GM21447 (cell line): ENCODE measurements at regions not wholly inside any gene's neighbourhood (a gene's known extent, or its start where the extent isn't known, plus 50 kb on each side); places are given as distances from the start of the nearest gene placed in this dataset.
"Not testable (repeated sequence)": the region's sequence is repeated elsewhere in the genome, so short reads cannot be mapped to it uniquely, and the experiment has no call there.

Experiments used
- ATAC-seq: cut with Tn5 transposase; IDR thresholded peaks from one replicate; pipeline ENCODE4 v1.9.1; 2021; ENCODE audit not compliant: unreplicated experiment

DNA sequence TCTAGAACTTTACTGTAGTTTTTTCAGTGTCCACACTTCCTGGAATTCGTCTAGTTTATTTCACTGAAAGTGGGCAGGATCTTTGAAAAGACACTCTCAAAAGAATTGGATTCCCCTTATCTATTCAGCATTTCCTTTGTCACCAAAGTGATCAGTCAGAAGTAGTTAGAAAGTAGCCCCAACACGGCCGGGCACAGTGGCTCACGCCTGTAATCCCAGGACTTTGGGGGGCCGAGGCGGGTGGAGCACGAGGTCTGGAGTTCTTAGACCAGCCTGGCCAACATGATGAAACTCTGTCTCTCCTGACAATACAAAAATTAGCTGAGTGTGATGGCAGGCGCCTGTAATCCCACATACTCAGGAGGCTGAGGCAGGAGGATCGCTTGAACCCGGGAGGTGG lies 69.0 kb upstream of the KMT2C start:
- ATAC-seq: no peak

DNA sequence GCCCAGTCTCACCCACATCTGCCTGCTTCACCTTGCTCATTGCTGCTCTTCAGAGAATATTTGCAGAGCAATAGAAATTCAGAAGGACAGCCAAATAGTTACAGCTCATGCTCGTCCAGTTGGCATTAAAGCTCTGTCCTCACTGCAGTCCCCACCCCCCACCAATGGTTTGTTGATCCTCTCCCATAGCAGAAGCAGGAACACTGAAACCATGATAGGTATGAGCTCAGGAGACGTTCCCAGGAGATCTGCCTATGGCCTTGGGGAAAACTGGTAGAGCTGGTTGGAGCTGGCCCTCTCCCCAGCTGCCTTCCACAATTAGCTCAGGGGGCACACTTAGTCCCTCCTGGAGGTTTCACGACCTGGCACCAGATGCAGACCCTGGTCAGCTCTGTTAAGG lies 68.6 kb upstream of the KMT2C start:
- ATAC-seq: no peak

DNA sequence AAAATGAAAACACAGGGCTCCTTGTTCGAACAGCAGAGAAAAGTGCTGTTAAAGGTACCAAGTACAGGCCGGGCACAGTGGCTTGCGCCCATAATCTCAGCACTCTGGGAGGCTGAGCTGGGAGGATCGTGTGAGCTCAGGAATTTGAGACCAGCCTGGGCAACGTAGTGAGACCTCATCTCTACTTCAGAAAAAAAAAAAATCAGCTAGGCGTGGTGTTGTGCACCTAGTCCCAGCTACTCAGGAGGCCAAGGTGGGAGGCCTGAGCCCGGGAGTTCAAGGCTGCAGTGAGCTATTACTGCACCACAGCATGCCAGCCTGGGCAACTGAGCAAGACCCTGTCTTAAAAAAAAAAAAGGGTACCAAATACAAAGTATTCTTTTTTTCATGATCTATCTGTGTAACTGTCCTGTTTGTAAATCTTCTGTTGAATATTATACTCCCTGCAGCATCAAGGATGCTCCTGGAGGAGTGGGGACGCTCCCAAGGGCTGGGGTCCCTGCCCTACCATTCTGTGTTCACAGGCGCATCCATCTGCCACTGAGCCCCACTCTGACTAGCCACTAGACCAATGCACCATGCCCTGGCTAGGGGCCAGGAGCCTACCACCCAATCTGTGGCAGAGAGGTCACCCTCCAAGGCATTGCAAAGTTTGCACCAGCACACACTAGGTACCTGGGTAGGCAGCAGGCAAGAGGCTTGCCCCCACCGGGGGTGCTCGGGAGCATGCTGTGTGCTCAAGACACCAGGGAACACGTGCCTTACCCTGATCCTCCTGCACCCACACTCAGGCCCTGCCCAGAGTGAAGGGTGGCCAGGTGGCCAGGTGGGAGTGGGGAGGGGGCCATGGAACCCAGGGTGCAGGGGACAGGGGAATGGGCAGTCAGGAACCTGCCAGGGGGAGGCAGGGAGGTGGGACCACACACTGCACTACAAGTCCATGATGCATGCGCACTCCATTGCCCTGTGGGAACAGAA lies 67.3 kb upstream of the KMT2C start:
- ATAC-seq: no peak

DNA sequence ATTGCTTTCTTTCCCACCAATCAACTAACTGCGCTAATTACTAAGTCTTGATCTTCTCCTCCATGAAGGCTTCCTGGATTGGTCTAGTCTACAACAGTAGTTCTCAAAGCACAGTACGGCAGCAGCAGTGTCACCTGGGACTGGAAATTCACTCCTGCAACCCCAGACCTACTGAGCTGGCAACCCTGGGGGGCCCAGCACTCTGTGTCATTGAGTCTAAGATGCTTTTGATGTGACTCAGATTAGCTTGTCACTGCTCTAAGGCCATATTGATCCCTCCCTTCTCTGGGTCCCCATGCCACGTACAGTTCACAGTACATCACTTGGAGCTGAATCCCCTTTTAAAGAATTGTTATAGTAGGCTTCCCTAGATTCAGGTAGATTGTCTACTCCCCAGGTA lies 65.7 kb upstream of the KMT2C start:
- no peak for ATAC-seq

DNA sequence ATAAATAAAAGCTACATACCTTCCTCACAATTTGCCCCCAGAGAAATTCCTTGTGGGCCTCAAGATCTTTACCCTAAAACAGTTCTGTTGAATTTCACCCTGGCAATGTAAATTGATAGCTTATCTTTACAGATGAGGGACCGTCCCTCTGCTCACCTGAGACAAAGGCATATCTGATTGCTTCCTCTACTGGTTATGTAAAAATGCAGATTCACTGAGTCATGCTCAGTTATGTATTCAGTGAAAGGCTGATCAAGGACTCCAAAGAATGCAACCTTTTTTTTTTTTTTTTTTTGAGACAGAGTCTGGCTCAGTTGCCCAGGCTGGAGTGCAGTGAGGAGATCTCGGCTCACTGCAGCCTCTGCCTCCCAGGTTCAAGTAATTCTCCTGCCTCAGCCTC lies 64.2 kb upstream of the KMT2C start:
- not testable (repeated sequence) for ATAC-seq

DNA sequence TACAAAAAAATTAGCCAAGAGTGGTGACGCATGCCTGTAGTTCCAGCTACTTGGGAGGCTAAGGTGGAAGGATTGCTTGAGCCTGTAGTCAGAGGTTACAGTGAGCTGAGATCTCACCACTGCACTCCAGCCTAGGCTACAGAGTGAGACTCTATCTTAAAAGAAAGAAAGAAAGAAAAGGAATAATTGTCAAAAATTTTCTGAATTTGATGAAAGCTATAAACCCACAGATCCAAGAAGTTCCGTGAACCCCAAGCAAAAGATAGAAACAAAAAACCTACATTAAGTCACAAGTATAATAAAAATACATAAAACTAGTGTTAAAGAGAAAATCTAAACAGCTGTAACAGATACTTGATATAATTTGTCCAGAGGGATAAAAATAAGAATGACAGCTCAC lies 60.1 kb upstream of the KMT2C start:
- no peak for ATAC-seq

DNA sequence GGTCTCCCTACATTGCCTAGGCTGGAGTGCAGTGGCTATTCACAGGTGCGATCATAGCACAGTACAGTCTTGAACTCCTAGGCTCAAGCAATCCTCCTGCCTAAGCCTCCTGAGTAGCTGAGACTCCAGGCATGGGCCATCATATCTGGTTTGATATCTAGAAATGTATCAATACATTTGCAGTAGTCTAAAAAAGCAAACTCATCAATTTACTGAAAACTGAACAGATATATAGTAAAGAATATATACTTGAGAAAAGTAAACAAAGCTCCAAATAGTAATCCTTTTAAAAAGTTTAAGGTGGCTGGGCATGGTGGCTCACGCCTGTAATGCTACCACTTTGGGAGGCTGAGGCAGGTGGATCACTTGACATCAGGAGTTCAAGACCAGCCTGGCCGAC lies 57.1 kb upstream of the KMT2C start:
- no peak for ATAC-seq

DNA sequence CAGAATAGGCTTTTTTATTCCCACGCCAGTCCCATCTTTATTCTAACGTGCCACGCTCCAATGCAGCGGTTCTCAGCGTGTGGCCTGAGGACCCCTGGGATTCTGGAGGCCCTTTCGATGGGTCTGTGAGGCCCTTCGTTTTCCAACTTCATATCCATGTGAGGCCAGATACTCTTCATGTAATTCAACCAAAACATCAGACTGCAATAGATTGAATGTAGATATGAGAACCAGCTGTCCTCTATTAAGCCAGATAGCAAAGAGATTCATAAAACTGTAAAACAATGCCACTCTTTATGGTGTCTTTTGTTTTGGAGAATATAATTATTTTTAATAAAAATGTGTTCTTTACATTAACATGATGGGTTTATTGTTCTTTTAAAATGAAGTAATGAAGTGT lies 53.2 kb upstream of the KMT2C start:
- no peak for ATAC-seq

DNA sequence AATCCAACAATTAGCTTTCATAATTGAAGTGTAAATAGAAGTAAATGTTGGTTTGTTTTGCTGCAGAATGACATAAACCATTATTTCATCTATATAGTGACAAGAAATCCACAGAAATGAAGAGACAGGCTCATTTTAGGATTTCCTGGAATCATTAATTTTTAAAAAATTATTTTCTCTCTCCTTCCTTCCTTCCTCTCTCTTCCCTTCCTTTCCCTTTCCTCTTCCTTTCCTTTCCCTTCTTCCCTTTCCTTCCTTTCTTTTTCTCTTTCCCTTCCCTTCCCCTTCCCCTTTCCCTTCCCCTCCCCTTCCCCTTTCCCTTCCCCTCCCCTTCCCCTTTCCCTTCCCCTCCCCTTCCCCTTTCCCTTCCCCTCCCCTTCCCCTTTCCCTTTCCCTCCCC lies 51.2 kb upstream of the KMT2C start:
- ATAC-seq: no peak

DNA sequence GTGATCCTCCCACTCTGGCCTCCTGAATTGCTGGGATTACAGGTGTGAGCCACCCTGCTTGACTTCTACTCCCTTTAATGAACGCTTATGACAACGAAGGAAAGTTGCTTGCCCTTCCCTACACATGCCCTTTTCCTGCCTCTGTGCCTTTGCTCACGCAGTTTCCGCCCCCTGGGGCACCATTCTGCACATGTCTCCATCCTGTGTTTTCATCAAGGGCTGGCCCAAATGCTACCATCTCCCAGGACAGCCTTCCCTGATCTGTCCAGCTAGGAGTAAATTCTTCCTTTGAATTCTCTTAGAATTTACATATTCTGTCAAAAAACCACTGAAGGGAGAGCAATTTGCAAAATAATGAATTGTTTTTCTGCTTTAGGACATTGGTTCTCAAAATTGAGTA lies 50.0 kb upstream of the KMT2C start:
- ATAC-seq: no peak
